ENCODE measurements at regions not wholly inside any gene's neighbourhood (a gene's known extent, or its start where the extent isn't known, plus 50 kb on each side); places are given as distances from the start of the nearest gene placed in this dataset.
A peak's percentile ranks its signal among the peaks of the same experiment; 100 is the strongest.
"Not testable (repeated sequence)": the region's sequence is repeated elsewhere in the genome, so short reads cannot be mapped to it uniquely, and the experiment has no call there.

- DNase-seq (ENCODE audit: low spot score) = no peak
Measured at GRCh38 chr4:161329852-161330251, 833.9 kb downstream of the FSTL5 start.

DNA sequence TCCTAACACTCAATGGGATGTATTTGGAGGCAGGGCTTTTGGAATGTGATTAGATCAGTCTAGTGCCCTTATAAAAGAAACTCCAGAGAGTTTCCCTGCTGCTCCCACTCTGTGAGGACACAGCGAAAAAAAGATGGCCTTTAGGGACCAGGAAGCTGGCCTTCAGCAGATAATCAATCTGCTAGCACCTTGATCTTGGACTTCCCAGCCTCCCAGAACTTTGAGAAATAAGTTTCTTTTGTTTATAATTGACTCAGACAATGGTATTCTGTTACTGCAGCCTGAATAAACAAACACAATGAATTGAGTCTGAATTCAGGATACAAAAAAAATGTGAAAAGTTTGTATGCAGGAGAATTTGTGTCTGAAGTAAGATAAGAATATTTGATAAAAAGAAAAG lies 842.1 kb downstream of the FSTL5 start:
- no peak for DNase-seq (ENCODE audit: low spot score)

DNA sequence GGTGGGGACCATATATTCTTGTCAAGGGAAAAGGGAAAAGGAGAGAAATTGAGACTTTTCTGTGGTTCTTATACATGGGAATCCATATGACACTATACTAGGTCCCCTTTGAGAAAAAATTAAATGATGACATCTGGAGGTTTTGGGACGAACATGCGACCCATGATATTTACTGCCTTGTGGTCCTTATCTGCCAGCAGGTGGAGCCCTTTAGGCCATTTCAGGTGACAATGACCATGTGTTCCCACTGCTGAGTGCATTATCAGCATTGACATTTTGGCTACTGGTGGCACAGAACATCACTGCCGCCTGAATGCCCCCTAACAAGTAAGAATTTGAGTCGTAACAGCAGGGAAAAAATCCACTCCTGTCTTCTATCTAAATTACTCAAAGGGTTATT lies 843.4 kb downstream of the FSTL5 start:
- peak; percentile 9 for DNase-seq (ENCODE audit: low spot score)

GRCh38 chr4:161317000-161317399 lies 846.8 kb downstream of the FSTL5 start:
- no peak for DNase-seq (ENCODE audit: low spot score)

DNA sequence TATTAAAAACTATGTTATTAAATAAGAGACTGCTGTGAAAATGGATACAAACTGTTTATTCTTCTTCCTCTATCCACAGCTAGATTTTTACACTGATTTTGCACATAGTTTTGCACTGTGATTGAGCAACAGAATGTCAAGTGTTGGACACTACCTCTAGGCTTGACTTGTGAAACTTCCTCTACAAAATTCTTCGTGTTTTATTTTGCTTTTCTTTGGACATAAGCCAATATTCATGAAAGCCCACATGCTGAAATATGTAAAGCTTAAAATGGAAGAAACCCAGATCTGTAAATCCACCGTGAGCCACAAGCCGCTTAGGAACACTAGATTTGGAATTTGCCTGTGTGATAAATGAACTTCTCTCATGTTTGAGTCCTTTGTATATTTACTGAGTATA lies 849.4 kb downstream of the FSTL5 start:
- DNase-seq (ENCODE audit: low spot score) = no peak

DNA sequence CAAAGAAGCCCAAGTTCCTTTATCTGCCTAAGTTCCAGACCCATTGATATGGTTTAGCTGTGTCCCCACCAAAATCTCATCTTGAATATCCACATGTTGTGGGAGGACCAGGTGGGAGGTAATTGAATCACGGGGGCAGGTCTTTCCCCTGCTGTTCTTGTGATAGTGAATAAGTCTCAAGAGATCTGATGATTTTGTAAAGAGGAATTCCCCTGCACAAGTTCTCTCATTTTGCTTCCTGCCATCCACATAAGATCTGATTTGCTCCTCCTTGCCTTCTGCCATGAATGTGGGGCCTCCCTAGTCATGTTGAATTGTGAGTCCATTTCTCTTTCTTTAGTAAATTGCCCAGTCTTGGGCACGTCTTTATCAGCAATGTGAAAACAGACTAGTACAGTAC lies 860.2 kb downstream of the FSTL5 start:
- DNase-seq (ENCODE audit: low spot score) = no peak

DNA sequence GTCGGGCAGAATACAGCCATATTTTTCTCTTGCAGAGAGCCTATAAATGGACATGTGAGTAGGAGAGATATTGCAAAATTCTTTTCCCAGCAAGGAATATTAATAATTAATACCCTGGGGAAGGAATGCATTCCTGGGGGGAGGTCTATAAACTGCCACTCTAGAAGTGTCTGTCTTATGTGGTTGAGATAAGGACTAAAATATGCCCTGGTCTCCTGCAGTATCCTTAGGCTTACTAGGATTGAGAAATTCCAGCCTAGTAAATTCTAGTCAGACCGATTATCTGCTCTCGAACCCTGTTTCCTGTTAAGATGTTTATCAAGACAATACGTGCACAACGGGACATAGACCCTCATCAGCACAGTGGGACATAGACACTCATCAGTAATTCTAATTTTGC lies 872.6 kb downstream of the FSTL5 start:
- DNase-seq (ENCODE audit: low spot score) = no peak

DNA sequence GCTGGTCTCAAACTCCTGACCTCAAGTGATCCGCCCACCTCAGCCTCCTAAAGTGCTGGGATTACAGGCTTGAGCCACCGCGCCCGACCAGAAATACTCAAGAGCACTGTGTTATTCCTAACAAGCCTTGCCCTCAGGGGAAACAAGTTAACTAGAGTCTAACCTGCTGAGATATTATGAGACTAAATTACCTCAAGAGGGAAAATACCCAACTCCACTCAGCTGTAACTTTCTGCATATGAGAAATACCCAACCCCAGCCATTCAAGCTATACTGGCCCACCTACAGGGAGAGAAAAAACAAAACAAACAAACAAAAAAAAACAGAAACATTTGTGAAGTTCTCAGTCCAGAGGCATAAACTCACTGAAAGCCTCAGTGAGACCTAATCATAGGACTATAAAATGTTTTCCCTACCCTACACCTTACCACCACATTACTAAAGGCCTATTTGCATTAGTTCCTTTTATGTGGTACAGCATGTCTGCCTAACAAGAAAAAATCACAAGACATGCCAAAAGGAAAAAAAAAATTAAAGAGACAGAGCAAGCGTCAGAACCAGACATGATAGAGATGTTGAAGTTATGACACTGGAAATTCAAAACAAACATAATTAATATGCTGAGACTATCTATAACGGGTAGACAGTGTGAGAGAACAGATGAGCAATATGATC lies 876.0 kb downstream of the FSTL5 start:
- no peak for DNase-seq (ENCODE audit: low spot score)

- no peak for DNase-seq (ENCODE audit: low spot score)
Measured at GRCh38 chr4:161285461-161285860, 878.3 kb downstream of the FSTL5 start.

- no peak for DNase-seq (ENCODE audit: low spot score)
Measured at GRCh38 chr4:161280929-161281328, 882.9 kb downstream of the FSTL5 start.

GRCh38 chr4:161279095-161279494 lies 884.7 kb downstream of the FSTL5 start:
- no peak for DNase-seq (ENCODE audit: low spot score)

DNA sequence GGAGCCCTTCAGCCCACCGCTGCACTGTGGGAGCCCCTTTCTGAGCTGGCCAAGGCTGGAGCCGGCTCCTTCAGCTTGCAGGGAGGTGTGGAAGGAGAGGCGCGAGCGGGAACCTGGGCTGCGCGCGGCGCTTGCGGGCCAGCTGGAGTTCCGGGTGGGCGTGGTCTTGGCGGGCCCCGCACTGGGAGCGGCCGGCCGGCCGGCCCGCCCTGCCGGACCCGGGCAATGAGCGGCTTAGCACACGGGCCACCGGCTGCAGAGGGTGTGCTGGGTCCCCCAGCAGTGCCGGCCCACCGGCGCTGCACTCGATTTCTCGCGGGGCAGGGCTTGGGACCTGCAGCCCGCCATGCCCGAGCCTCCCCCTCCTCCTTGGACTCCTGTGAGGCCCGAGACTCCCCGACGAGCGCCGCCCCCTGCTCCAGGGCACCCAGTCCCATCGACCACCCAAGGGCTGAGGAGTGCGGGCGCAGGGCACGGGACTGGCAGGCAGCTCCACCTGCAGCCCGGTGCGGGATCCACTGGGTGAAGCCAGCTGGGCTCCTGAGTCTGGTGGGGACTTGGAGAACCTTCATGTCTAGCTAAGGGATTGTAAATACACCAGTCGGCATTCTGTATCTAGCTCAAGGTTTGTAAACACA lies 886.5 kb downstream of the FSTL5 start:
- DNase-seq (ENCODE audit: low spot score) = not testable (repeated sequence)

DNA sequence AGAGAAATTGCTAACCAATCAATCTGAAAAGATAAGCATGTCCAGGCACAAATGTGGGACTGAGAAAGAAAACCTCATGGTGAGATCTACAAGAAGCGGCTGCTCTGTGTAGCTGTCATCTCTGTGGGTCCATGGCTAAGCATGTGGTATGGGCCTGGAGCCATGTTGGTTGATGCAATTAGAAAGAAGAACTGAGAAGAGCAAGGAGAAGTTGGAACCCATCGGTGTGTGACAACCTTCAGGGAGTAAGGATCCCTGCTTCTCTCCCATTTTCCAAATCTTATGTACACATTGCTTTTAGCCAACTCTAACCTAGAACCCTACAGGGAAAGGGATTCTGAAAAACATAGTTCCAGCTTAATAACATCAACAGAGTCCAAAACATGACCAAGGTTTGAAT lies 890.2 kb downstream of the FSTL5 start:
- no peak for DNase-seq (ENCODE audit: low spot score)

GRCh38 chr4:161260819-161261218 lies 903.0 kb downstream of the FSTL5 start:
- no peak for DNase-seq (ENCODE audit: low spot score)

- DNase-seq (ENCODE audit: low spot score) = no peak
Measured at GRCh38 chr4:161256716-161257115, 907.1 kb downstream of the FSTL5 start.

- no peak for DNase-seq (ENCODE audit: low spot score)
Measured at GRCh38 chr4:161256172-161256571, 907.6 kb downstream of the FSTL5 start.

- no peak for DNase-seq (ENCODE audit: low spot score)
Measured at GRCh38 chr4:161254375-161254774, 909.4 kb downstream of the FSTL5 start.

DNA sequence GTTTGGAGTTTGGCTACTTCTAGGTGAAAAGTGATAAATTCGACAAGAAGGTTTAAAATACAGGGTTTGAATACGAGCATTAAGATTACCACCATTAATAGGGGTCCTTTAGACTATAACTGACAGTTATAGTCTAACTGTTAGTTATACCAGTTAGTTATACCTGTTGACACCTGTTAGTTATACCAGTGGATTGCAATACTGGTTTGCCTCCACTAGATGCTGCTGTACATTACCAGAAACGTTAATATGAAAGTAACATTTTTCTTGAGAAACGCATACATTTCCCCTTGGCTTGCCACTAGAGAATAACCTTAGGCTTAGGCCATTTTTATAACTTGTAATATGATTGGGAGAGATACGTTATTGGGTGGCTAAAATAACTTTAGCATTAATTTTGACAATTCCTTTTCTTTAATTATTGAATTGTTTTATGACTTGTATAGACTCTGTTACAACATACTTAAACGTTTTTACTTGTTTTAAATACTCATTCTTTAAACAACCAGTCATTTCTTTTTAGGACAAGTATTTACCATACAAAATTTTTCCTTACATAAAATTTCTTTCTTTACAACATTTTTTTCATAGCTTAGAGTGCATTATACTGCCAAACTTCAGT lies 911.2 kb downstream of the FSTL5 start:
- DNase-seq (ENCODE audit: low spot score) = peak; percentile 14

DNA sequence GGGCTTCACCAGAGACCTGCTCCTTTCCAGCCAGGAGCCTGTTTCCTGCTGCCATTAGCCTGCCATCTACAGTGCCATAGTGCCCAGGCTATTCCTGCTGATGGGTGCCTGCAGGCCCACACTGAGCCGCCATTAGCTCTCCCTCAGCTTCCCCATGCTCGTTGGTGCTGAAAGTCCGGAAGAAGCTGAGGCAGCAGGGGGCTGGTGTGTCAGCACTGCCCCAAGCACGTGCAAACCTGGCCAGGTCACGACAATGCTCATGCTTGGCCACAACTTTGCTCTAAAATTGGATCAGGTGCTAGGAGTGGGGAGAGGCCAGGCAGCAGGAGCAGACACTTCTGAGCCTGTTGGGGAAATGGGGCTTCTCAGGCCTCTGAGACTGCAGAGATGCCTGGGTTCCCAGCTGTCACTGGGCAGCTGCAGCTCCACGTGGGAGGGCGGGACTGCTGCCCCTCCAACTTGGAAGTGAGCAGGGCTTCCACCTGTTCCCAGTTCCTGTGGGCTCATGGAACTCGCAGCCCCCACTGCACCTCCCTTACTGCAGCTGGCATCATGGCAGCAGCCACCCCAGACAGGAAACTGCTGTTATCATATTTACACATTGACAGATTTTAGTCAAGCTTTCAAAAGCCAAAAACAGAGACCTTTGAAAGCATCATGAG lies 913.9 kb downstream of the FSTL5 start:
- no peak for DNase-seq (ENCODE audit: low spot score)

- no peak for DNase-seq (ENCODE audit: low spot score)
Measured at GRCh38 chr4:161248880-161249279, 914.9 kb downstream of the FSTL5 start.

GRCh38 chr4:161247831-161248230 lies 916.0 kb downstream of the FSTL5 start:
- DNase-seq (ENCODE audit: low spot score) = no peak

DNA sequence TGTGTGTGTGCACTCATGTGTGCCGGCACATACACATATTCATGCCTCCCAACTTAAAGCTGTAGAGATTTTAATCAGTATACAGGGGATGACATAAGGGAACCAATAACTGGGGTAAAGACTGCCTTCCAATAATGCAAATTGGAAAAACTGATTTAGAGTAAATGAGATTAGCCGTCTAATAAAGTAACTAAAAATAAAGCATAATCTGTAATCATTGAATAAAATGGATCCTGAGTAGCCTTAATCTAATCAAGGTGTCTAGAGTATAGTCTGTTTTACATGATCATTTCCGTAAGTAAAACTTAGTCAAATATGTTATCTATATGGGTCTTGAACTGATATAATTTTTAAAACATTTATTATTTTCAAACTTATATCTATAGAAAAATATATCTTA lies 925.8 kb downstream of the FSTL5 start:
- DNase-seq (ENCODE audit: low spot score) = no peak

DNA sequence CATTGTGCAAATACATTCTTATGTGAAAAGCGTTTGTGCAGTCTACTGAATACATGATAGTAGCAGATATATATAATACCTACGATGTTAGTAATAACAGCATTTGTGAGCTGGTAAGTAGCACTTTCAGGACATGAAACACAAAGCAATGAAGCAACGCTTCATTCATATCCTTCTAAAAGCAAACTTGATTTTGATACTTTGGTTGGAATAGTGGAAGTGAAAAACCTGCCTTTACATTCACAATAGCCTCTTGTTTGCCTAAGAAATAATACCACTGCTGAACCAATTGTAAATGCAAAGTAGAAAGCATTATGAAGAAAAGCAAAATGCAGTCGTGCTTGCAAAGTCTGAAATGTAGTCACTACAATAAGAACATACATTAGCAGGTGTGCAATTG lies 926.3 kb downstream of the FSTL5 start:
- DNase-seq (ENCODE audit: low spot score) = no peak

Measured in activated CD4-positive, alpha-beta T cell treated with anti-CD3 and anti-CD28 coated beads, Interleukin-2, Interleukin-4, amounts not matched to agents 100 ng/mL and 50 ng/mL, durations not matched to agents 16 hours and 8 hours (primary cell).